HG03025 (cell line): ENCODE measurements at regions not wholly inside any gene's neighbourhood (a gene's known extent, or its start where the extent isn't known, plus 50 kb on each side); places are given as distances from the start of the nearest gene placed in this dataset.

Source experiments
- ATAC-seq: cut with Tn5 transposase; IDR thresholded peaks from one replicate; pipeline ENCODE4 v1.9.1; 2021; ENCODE audit warnings: mild to moderate bottlenecking, moderate library complexity; ENCODE audit not compliant: unreplicated experiment, low FRiP score

- ATAC-seq: no peak
Measured at GRCh38 chr5:76030343-76030742, 52.8 kb upstream of the SV2C start.

DNA sequence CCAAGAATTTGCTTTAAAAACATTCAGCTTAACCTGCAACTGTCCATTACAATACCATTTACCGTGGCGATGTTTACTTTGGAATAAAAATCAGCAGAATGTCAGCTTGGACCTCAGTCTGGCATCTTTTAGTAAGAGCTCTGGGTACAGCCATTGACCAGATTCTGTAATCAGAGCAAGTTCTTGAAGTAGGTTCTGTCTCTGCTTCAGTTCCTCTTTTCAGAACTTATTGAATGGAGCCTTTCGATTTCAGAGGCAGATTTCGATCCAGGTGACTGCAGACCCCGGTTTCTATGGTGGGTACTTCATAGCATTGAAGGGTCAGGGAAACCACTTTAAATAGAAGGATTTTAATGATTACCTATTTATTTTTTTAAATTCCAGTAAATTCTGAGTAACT lies 53.4 kb upstream of the SV2C start:
- no peak for ATAC-seq

GRCh38 chr5:76025790-76026189 lies 57.4 kb upstream of the SV2C start:
- ATAC-seq: no peak

- ATAC-seq: no peak
Measured at GRCh38 chr5:76025069-76025468, 58.1 kb upstream of the SV2C start.

- ATAC-seq: no peak
Measured at GRCh38 chr5:76022611-76023010, 60.6 kb upstream of the SV2C start.

DNA sequence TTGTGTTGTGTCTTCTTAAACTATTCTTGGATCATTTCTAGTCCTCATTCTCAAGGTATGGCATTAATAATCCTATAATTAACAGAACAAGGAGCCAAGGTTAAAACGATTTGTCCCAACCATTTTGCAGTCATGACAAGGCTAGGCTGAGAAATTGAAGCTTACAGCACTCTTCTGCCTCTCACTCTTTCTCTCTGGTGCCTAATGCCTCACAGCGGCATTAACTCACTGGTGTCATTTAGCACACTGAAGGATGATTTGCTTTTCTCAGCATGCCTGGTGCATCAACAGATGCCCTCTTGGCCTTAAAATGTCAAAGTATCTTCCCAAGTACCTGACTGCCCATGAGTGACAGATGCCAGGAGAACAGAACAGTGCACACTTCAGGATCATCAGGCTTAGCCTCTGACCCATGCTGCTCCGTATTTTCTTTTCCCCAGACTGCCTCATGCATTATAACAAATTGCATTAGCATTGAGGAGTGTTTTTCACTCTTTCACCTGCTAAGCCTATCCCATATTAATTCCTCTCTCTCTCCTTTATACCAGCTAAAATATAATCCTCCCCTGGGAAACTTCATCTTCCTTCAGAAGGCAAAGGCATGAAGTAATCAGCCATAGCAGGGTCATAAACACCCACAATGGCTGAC lies 61.1 kb upstream of the SV2C start:
- no peak for ATAC-seq

DNA sequence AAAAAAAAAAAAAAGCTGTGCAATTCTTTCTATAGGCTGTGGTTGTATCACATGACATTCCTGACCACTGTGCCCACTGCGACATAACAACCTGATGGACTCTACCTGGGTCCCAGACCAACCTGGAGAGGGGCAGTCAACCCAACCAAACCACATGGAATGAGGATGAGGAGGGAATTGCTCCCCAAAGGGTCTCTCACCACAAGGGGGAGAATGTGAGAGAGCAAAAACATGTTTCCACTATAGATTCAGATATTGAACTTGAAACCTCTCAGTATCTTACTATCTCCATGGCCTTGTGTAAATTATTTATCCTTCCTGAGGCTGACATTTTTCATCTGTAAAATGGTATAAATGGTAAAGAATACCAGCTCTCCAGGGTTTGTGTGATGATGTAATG lies 66.9 kb upstream of the SV2C start:
- ATAC-seq: no peak

- no peak for ATAC-seq
Measured at GRCh38 chr5:76014005-76014404, 69.2 kb upstream of the SV2C start.

DNA sequence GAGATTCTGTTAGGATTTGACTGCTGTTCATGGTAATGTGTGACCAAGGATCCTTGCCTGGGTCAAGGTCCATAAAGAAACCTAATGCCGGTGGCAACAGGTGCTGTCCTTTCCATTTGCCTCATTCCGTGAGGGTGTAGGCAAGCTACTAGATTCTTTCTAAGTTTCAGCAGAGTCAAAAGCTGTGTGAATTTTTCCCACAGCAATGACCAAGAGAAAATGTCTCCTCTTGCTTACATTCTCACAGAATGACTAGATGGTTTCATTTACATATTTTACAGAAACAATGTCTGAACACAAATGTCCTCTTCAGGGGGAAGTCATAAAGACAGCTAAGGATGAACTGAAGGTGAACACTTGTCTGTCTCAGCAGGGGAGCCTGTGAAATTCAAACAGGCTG lies 75.3 kb upstream of the SV2C start:
- ATAC-seq: no peak

DNA sequence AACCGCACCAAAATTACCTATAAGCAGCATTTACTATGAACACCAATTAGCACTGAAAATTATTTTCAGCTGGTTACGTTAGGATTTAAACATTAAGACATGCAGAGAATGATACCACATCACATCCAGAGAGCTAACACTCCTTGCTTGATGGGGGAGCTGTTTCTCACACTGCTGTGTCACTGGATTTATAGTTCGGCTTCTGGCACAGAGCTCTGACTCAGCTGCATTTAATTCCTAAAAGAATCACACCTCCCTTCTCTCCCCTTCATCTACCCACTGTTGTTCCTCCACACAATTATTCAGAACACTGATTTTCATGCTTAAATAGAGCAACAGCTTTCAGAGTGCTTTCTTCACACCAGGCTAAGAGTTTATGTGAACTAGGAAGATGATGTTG lies 82.6 kb upstream of the SV2C start:
- ATAC-seq: no peak

DNA sequence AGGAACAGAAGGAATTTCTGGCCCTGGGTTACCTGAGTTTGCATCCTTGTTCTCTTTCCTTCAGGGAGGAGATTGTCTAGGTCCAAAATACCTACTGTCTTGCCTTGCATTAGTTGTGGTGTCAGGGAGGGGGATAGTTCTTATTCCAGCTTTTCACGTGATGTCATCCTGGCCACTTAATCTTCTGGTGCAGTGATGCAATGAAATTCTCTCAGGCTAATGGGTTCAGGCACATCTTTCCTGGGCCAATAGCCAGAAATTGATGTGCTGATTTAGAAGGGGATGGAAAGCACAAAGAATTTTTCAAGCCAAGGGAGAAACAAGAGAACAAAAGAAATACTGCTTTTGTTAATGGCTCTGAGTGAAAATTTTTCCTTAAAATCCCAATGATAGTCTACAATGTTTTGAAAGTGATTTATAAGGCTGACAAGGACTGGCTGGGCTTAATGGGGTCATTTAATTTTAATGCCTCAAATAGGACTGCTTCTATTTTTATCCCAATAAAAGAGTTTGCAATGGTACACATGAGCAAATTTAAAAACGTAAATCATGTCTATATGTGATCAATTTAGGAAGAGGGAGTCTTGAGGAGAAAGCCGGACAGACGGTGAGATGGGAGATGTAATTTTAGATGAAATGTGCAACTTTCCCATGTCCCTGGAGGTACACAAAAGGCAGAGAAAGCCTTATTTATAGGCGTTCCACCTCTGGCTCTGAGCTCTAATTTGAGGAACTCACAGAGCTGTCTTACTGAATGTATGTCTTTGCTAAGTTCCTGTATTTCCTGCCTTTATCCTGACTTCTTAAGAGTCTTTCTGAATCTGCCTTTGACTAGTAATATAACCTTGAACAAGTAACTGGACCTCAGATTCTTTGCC lies 89.3 kb upstream of the SV2C start:
- ATAC-seq: no peak

DNA sequence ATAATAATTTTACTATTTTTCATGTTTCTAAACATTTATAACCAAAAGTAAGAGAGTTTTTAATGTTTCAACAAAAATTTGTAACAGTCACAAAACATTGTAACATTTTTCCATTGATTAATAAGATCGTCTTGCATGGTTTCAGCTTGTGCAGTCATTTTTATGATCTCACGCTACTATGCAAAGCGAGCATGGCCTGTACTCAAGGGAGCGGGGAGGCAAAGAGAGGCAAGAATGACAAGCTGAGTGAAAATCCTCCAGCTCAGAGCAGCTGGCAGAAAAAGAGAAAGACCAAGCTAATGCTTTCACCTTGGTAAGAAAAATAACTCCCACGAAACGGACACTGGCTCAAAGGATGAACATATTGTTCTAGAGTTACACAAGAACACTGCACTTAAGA lies 90.0 kb upstream of the SV2C start:
- peak; percentile 63 for ATAC-seq

- ATAC-seq: no peak
Measured at GRCh38 chr5:75992753-75993152, 90.4 kb upstream of the SV2C start.

DNA sequence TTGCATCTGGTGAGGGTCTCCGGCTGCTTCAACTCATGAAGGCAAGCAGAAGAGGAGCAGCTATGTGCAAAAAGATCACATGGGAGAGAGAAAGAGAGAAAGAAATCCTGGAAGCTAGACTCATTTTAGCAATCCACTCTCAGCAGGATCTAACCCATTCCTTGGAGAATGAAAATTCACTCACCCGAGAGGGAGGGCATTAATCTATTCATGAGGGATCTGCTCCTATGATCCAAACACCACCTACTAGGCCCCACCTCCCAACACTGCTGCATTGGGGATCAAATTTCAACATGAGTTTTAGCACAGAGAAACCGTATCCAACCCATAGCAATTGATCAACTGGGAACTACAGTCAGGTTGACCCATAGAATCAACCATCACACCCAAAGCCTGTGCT lies 98.1 kb upstream of the SV2C start:
- no peak for ATAC-seq

- ATAC-seq: no peak
Measured at GRCh38 chr5:75975496-75975895, 107.7 kb upstream of the SV2C start.

DNA sequence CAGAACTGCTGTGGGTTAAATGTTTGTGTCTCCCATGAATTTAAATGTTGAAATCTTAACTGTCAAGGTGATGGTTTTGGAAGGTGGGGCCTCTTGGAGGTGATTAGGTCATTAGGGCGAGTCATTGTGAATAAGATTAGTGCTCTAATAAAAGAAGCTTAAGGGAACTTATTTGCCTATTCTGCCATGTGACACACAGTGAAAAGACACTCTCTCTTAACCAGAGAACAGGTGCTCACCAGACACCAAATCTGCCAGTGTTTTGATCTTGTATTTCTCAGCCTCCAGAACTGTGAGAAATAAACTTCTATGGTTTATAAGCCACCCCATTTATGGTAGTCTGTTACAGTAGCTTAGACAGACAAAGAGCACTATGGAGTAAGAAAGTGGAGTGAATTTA lies 117.9 kb upstream of the SV2C start:
- ATAC-seq: no peak

DNA sequence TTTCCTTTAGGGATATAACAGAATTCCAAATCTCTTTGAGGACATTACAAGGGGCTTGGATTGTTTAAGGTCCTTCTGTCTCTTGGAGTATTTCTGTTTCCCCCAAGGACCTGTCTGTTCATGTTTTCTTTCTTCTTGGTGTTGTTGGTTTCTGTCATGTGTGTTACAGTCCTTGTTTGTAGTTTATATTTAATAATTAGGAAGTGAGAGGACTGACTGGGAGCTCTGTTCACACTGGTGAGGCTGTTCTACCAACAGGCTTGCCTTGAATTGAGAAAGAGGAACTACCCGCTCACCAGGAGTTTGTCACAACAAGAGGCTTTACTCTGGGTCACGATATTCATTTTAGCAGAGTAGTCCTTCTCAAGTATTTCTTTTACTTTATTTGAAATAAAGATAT lies 119.2 kb upstream of the SV2C start:
- peak; percentile 71 for ATAC-seq

DNA sequence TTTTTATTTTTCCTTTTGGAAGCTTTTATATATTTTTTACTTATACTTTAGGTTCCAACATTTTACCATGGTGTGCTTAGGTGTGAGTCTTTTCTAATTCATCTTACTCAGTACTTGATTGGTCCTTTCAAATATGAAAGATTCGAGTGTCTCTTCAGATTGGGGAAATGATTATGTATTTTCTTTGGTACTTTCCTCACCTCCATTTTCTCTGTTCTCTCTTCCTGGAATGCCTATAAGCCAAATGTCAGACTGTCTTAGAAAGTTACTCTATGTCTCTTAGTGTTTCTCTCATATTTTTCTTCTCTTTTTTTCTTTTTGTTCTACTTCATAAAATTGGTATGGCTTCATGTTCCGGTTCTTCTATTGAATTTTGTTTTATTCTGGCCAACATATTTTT lies 119.6 kb upstream of the SV2C start:
- ATAC-seq: no peak

DNA sequence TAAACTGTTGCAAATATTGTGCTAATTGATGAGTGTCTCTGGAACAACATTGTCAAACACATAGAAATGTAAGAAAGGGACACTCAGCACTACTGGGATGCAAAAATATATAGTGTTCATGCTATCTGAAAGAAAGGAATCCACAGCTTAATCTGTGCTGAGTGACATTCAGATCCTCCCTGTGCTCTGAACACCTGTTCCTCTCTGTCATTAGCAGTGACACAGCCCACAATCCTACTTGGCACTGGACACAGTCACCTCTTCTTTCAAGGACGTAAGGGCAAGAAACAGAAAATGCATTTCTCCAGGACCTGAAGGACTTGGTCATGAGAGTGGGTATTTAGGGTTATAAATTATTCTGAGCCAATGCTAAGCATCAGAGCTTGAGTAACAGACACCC lies 121.4 kb upstream of the SV2C start:
- ATAC-seq: no peak

GRCh38 chr5:75960129-75960528 lies 123.1 kb upstream of the SV2C start:
- ATAC-seq: no peak

- ATAC-seq: no peak
Measured at GRCh38 chr5:75952963-75953362, 130.2 kb upstream of the SV2C start.

GRCh38 chr5:75952291-75952690 lies 130.9 kb upstream of the SV2C start:
- no peak for ATAC-seq
